ENCODE measurements at regions not wholly inside any gene's neighbourhood (a gene's known extent, or its start where the extent isn't known, plus 50 kb on each side); places are given as distances from the start of the nearest gene placed in this dataset.
"Not testable (repeated sequence)": the region's sequence is repeated elsewhere in the genome, so short reads cannot be mapped to it uniquely, and the experiment has no call there.

GRCh38 chr14:105698940-105699556 is 172.7 kb downstream of the TMEM121 start:
- TF ChIP-seq NCOA5 (CRISPR knock-in tag; IDR thresholded peaks at IDR 0.05); ZNF230 (CRISPR knock-in tag; IDR thresholded peaks at IDR 0.05); ZNF383 (CRISPR knock-in tag; IDR thresholded peaks at IDR 0.05; ENCODE audit: borderline replicate concordance); ARID2 (CRISPR knock-in tag; IDR thresholded peaks at IDR 0.05; ENCODE audit: borderline replicate concordance); MTF1 (CRISPR knock-in tag; IDR thresholded peaks at IDR 0.05); FOSL2 (CRISPR knock-in tag; IDR thresholded peaks at IDR 0.05); MAZ (IDR thresholded peaks at IDR 0.05; ENCODE audit: borderline replicate concordance, low read depth, low read length); MAZ (CRISPR knock-in tag; IDR thresholded peaks at IDR 0.05; ENCODE audit: low read depth); TBX2 (CRISPR knock-in tag; IDR thresholded peaks at IDR 0.05; ENCODE audit: borderline replicate concordance); USF2 (IDR thresholded peaks at IDR 0.05; ENCODE audit: low read depth, low read length); USF2 (CRISPR knock-in tag; IDR thresholded peaks at IDR 0.05; ENCODE audit: borderline replicate concordance); CTCF (CRISPR knock-in tag; IDR thresholded peaks at IDR 0.05); ZNF333 (CRISPR knock-in tag; IDR thresholded peaks at IDR 0.05; ENCODE audit: borderline replicate concordance): not testable (repeated sequence)

Measured in HepG2 (cell line).